ENCODE measurements at regions not wholly inside any gene's neighbourhood (a gene's known extent, or its start where the extent isn't known, plus 50 kb on each side); places are given as distances from the start of the nearest gene placed in this dataset.

DNA sequence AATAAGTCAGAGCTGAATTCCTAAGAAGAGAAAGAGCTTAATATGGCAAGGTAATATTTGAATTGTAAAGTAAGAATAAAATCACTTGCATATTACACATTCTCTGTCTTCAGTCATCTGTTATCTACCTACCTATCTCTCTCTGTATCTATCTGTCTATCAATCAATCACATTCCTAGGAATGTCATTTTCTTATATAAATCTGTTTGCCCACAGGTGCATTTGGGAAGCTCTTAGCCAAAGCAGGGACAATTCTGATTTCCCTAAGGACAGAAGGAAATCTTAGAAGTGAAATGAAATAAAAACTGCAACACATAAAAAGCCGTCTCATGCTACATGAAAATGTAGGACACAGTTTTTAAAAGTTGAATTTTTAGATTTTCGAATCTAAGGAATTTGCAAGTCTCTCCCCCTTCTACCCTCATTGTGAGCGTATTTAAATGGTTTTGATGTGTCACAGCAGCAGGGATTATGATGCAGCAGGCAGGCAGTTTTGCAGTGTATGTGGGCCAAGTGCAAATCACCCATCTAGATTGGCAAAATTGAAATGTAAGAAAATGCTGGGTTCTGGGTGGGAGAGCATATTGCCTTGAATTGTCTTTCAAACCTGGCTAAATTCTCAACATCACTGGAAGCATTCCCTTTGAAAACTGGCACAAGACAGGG, 155.7 kb downstream of the ACER2 start:
- Histone ChIP-seq H3K27ac (no peak overlapping the region), H3K4me1 (no peaks in the 10 kb centered on the region), H3K9me3 (no peaks in the 10 kb centered on the region), H3K36me3 (no peaks in the 10 kb centered on the region), H3K27me3 (no peaks in the 10 kb centered on the region), H3K4me3 (no peak overlapping the region)
- no peak for DNase-seq
- TF ChIP-seq, protein P1, sequence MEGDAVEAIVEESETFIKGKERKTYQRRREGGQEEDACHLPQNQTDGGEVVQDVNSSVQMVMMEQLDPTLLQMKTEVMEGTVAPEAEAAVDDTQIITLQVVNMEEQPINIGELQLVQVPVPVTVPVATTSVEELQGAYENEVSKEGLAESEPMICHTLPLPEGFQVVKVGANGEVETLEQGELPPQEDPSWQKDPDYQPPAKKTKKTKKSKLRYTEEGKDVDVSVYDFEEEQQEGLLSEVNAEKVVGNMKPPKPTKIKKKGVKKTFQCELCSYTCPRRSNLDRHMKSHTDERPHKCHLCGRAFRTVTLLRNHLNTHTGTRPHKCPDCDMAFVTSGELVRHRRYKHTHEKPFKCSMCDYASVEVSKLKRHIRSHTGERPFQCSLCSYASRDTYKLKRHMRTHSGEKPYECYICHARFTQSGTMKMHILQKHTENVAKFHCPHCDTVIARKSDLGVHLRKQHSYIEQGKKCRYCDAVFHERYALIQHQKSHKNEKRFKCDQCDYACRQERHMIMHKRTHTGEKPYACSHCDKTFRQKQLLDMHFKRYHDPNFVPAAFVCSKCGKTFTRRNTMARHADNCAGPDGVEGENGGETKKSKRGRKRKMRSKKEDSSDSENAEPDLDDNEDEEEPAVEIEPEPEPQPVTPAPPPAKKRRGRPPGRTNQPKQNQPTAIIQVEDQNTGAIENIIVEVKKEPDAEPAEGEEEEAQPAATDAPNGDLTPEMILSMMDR (IDR thresholded peaks at IDR 0.05) = no peak
- TF ChIP-seq POLR2A (IDR thresholded peaks at IDR 0.05) = no peak

DNA sequence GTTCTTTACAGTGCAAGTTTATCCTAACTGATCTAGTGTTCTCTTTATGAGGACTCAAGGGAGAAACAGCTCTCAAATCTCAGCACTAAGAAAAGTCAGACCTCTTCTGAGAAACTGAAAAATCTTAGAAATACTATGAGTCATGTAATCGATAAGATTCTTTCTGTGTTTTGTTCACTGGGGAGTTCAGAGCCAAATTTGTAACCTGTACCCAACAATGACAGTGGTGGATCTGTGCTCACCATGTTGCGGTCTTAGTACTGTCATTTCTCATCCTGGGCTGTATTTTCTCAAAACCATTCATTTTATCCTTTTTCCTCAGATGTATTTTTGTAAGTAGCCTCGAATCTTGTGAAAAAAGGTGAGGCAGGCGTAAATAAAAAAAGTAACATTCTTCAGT, 146.4 kb downstream of the ACER2 start:
- no peak overlapping the region for H3K4me3 ChIP-seq
- no peak for DNase-seq
- TF ChIP-seq POLR2A (IDR thresholded peaks at IDR 0.05) = no peak
- TF ChIP-seq, protein P1 (IDR thresholded peaks at IDR 0.05) = no peak
- no peaks in the 10 kb centered on the region for H3K27me3 ChIP-seq
- no peaks in the 10 kb centered on the region for H3K9me3 ChIP-seq
- H3K4me1 ChIP-seq = no peaks in the 10 kb centered on the region
- H3K27ac ChIP-seq = no peak overlapping the region
- no peaks in the 10 kb centered on the region for H3K36me3 ChIP-seq

DNA sequence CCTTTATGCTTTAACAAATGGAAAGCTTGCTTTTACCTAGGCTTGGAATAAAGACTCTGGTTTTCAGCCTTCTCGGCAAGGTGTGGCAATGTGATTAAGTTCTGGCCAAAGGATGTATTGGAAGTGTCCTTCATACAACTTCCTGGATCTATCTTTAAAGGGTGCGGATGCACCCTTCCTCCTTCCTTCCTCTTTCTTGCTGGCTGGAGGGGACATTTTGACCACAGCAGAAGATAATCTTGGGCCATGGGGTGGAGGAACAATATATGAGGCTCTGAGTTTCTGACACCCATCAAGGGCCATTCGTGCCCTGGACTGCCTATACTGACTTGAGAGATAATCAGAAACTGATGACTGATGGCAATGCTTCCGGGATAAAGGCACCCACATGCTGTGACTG, 145.7 kb downstream of the ACER2 start:
- H3K27ac ChIP-seq = no peak overlapping the region
- H3K4me1 ChIP-seq = no peaks in the 10 kb centered on the region
- H3K36me3 ChIP-seq = no peaks in the 10 kb centered on the region
- no peak for DNase-seq
- TF ChIP-seq POLR2A (IDR thresholded peaks at IDR 0.05) = no peak
- TF ChIP-seq, protein P1 (IDR thresholded peaks at IDR 0.05) = no peak
- H3K9me3 ChIP-seq = no peaks in the 10 kb centered on the region
- H3K27me3 ChIP-seq = no peaks in the 10 kb centered on the region
- no peak overlapping the region for H3K4me3 ChIP-seq

DNA sequence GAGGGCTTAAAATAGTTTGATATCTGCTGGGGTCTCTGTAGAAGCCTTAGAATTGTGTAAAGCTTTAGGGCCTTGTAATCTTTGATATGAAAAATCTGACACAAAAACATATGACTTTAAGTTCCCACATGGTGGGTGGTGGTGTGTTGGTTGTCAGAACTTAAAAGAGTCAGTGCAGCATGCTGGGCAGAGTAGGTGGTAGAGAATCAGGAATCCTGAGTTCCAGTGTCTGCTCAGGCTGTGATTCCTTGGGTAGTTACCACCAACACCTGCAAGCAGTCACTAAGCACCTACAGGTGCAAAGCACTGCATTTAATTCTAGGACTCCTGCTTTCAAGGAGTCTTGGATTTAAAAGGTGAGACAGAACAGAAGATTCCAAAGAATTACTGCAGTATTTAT, 144.6 kb downstream of the ACER2 start:
- Histone ChIP-seq H3K4me3 (no peak overlapping the region), H3K27ac (no peak overlapping the region), H3K4me1 (no peaks in the 10 kb centered on the region), H3K36me3 (no peaks in the 10 kb centered on the region), H3K27me3 (no peaks in the 10 kb centered on the region), H3K9me3 (no peaks in the 10 kb centered on the region)
- no peak for TF ChIP-seq POLR2A (IDR thresholded peaks at IDR 0.05)
- TF ChIP-seq, protein P1 (IDR thresholded peaks at IDR 0.05) = no peak
- DNase-seq = no peak

DNA sequence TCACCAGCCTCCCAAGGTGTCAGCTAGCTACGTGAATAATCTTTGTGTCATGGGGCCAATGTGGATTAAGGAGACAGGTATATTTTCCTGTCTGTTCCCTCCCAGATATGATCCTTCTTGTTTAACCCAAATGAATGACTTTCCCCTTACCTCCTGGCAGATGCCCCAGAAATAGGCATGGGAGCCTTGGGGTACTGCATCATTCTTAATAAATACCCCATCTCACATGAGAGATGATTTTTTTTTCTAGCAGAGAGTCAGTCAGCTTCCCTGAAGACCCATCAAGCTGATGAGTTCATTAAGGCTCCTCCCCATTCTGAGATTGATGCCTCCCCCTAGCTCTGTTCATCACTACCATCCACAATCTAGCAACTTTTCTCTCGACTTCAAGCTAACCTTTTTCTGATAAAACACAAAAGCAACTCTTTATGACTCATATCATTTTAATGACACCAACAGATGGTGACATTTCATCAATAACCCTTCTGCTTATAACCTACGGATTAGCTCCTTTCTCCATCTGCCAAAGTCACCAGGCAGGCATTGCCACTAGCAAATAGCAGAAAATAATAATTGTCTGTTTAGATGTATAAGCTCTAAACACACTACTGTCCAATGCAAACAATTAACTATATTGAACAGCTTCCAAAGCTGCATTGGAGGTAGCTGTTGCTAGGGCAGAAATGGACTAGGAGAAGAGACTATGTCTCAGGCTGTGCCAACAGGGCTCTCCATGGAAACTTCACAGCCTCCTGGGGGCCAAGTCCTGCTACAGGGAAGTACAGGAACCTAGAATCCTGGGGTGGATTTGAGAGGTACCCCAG, 143.7 kb downstream of the ACER2 start:
- H3K36me3 ChIP-seq = no peaks in the 10 kb centered on the region
- H3K4me3 ChIP-seq = no peak overlapping the region
- no peak overlapping the region for H3K27ac ChIP-seq
- no peaks in the 10 kb centered on the region for H3K27me3 ChIP-seq
- no peaks in the 10 kb centered on the region for H3K9me3 ChIP-seq
- H3K4me1 ChIP-seq = no peaks in the 10 kb centered on the region
- TF ChIP-seq, protein P1 (IDR thresholded peaks at IDR 0.05) = no peak
- TF ChIP-seq POLR2A (IDR thresholded peaks at IDR 0.05) = no peak
- no peak for DNase-seq

Measured in Peyer's patch (tissue), 4 donors.